H9 (cell line): ENCODE measurements at regions not wholly inside any gene's neighbourhood (a gene's known extent, or its start where the extent isn't known, plus 50 kb on each side); places are given as distances from the start of the nearest gene placed in this dataset.

Source experiments
- DNase-seq: peaks from one replicate; pipeline ENCODE4 v3.0.0-alpha.2; 2017
- H2AFZ ChIP-seq: one replicate; pipeline ENCODE4 v1.6.1; 2013; ENCODE audit warnings: mild to moderate bottlenecking, low read length, control low read depth, moderate library complexity
- H2AK5ac ChIP-seq: 2 replicates; pipeline ENCODE4 v1.6.1; 2013; ENCODE audit warnings: low read length, control low read depth, mixed read lengths; ENCODE audit not compliant: insufficient read length
- H2BK120ac ChIP-seq: one replicate; pipeline ENCODE4 v1.6.1; 2013; ENCODE audit warnings: low read depth, mild to moderate bottlenecking, low read length, control low read depth, inconsistent platforms; ENCODE audit not compliant: poor library complexity, severe bottlenecking
- H2BK12ac ChIP-seq: 2 replicates; pipeline ENCODE4 v1.6.1; 2013; ENCODE audit warnings: low read length, control low read depth, mixed read lengths, low read depth; ENCODE audit not compliant: insufficient read length
- H2BK15ac ChIP-seq: 2 replicates; pipeline ENCODE4 v1.6.1; 2013; ENCODE audit warnings: low read depth, low read length, control low read depth
- H2BK20ac ChIP-seq: one replicate; pipeline ENCODE4 v1.6.1; 2013; ENCODE audit warnings: low read depth, mild to moderate bottlenecking, low read length, control low read depth, inconsistent platforms; ENCODE audit not compliant: poor library complexity, severe bottlenecking
- H2BK5ac ChIP-seq: 2 replicates; pipeline ENCODE4 v1.6.1; 2013; ENCODE audit warnings: low read length, control low read depth, mixed read lengths; ENCODE audit not compliant: insufficient read length
- H3K14ac ChIP-seq: 2 replicates; pipeline ENCODE4 v1.6.1; 2013; ENCODE audit warnings: low read length, control low read depth; ENCODE audit not compliant: insufficient read depth
- H3K18ac ChIP-seq: 2 replicates; pipeline ENCODE4 v1.6.1; 2013; ENCODE audit warnings: low read depth, mild to moderate bottlenecking, mixed read lengths, low read length, control low read depth; ENCODE audit not compliant: insufficient read length
- H3K23ac ChIP-seq: 2 replicates; pipeline ENCODE4 v1.6.1; 2013; ENCODE audit warnings: low read length, control low read depth, mixed read lengths, low read depth; ENCODE audit not compliant: insufficient read length
- H3K23me2 ChIP-seq: 2 replicates; pipeline ENCODE4 v1.6.1; 2013; ENCODE audit warnings: low read depth, mild to moderate bottlenecking, mixed read lengths, low read length, control low read depth; ENCODE audit not compliant: insufficient read length, poor library complexity, severe bottlenecking
- H3K27ac ChIP-seq: 2 replicates; pipeline ENCODE4 v1.5.1; 2013; ENCODE audit warnings: low read length, control low read depth, mixed read lengths, low read depth; ENCODE audit not compliant: insufficient read length
- H3K27me3 ChIP-seq: 2 replicates; pipeline ENCODE4 v1.6.1; 2013; ENCODE audit warnings: low read length, control low read depth, inconsistent platforms; ENCODE audit not compliant: insufficient read depth
- H3K4ac ChIP-seq: 2 replicates; pipeline ENCODE4 v1.6.1; 2013; ENCODE audit warnings: low read depth, mild to moderate bottlenecking, control low read depth, inconsistent platforms, low read length, moderate library complexity
- H3K4me1 ChIP-seq: 2 replicates; pipeline ENCODE4 v1.6.1; 2013; ENCODE audit warnings: low read length, control low read depth, inconsistent platforms; ENCODE audit not compliant: insufficient read depth
- H3K4me2 ChIP-seq: 2 replicates; pipeline ENCODE4 v1.6.1; 2013; ENCODE audit warnings: low read length, control low read depth, mixed read lengths; ENCODE audit not compliant: insufficient read length, insufficient read depth
- H3K56ac ChIP-seq: 2 replicates; pipeline ENCODE4 v1.6.1; 2013; ENCODE audit warnings: low read depth, mild to moderate bottlenecking, mixed read lengths, low read length, control low read depth; ENCODE audit not compliant: insufficient read length
- H3K79me1 ChIP-seq: 2 replicates; pipeline ENCODE4 v1.6.1; 2013; ENCODE audit warnings: low read depth, mild to moderate bottlenecking, moderate library complexity, low read length, control low read depth, inconsistent platforms; ENCODE audit not compliant: insufficient read depth, poor library complexity, severe bottlenecking
- H3K79me2 ChIP-seq: 2 replicates; pipeline ENCODE4 v1.6.1; 2013; ENCODE audit warnings: low read length, control low read depth, inconsistent platforms; ENCODE audit not compliant: insufficient read depth
- H3K9ac ChIP-seq: 2 replicates; pipeline ENCODE4 v1.6.1; 2013; ENCODE audit warnings: low read length, control low read depth, mixed read lengths; ENCODE audit not compliant: insufficient read length; ENCODE audit errors: extremely low read depth
- H3K9me3 ChIP-seq: one replicate; pipeline ENCODE4 v1.6.1; 2013; ENCODE audit warnings: low read depth, low read length, inconsistent platforms; ENCODE audit not compliant: control insufficient read depth
- H3T11ph ChIP-seq: one replicate; pipeline ENCODE4 v1.6.1; 2013; ENCODE audit warnings: mild to moderate bottlenecking, low read length, control low read depth, inconsistent platforms
- H4K20me1 ChIP-seq: one replicate; pipeline ENCODE4 v1.6.1; 2013; ENCODE audit not compliant: control insufficient read depth, insufficient read length, insufficient read depth
- H4K5ac ChIP-seq: 2 replicates; pipeline ENCODE4 v1.6.1; 2013; ENCODE audit warnings: low read depth, mild to moderate bottlenecking, mixed read lengths, low read length, control low read depth; ENCODE audit not compliant: insufficient read length
- H4K8ac ChIP-seq: replicated peaks from 2 replicates; pipeline ENCODE4 v1.6.1; 2013; ENCODE audit warnings: low read length, control low read depth, mixed read lengths, low read depth; ENCODE audit not compliant: insufficient read length
- H4K91ac ChIP-seq: 2 replicates; pipeline ENCODE4 v1.6.1; 2013; ENCODE audit warnings: low read depth, mild to moderate bottlenecking, moderate library complexity, mixed read lengths, low read length, control low read depth; ENCODE audit not compliant: insufficient read length
- H3K27ac Mint-ChIP-seq, 3 experiments: 2 replicates in 2 of 3; 3 replicates in 1 of 3; pipeline ENCODE4 v1.8.0; 2020 to 2021; ENCODE audit warnings: mixed read lengths in 3 of 3, mild to moderate bottlenecking in 1 of 3, moderate library complexity in 1 of 3
- H3K27me3 Mint-ChIP-seq: 2 replicates; pipeline ENCODE4 v1.8.0; 2021; ENCODE audit warnings: low read depth, mild to moderate bottlenecking, moderate library complexity, mixed read lengths
- H3K36me3 Mint-ChIP-seq, 3 experiments: 2 replicates in 2 of 3; 3 replicates in 1 of 3; pipeline ENCODE4 v1.8.0; 2020 to 2021; ENCODE audit warnings: low read depth in 3 of 3, mixed read lengths in 3 of 3; ENCODE audit not compliant: insufficient read depth in 1 of 3
- H3K4me1 Mint-ChIP-seq, 2 experiments: 2 replicates each; pipeline ENCODE4 v1.8.0; 2020; ENCODE audit warnings: mixed read lengths in 2 of 2
- H3K4me3 Mint-ChIP-seq, 2 experiments: 2 replicates in 1 of 2; 3 replicates in 1 of 2; pipeline ENCODE4 v1.8.0; 2020 to 2021; ENCODE audit warnings: mild to moderate bottlenecking in 2 of 2, mixed read lengths in 2 of 2, moderate library complexity in 1 of 2
- H3K9me3 Mint-ChIP-seq, 2 experiments: 2 replicates in 1 of 2; 3 replicates in 1 of 2; pipeline ENCODE4 v1.8.0; 2020; ENCODE audit warnings: mild to moderate bottlenecking in 2 of 2, mixed read lengths in 2 of 2, moderate library complexity in 1 of 2
- WGBS: extraction: QIAGEN DNeasy Blood & Tissue Kit; methylation state at CpG from one replicate; pipeline ENCODE4 v1.1.7; 2013; ENCODE audit warnings: missing lambda C conversion rate, low lambda C conversion rate, mixed read lengths; ENCODE audit not compliant: insufficient read length; ENCODE audit errors: extremely low coverage; 5-methylcytosine and 5-hydroxymethylcytosine counted together
- TF ChIP-seq, protein P1 (sequence below): fragments of 200-600 bp; sonication (generic); conservative IDR thresholded peaks from 3 replicates; pipeline ENCODE4 v1.8.0; 2021; ENCODE audit warnings: antibody characterized with exemption, mild to moderate bottlenecking

DNA sequence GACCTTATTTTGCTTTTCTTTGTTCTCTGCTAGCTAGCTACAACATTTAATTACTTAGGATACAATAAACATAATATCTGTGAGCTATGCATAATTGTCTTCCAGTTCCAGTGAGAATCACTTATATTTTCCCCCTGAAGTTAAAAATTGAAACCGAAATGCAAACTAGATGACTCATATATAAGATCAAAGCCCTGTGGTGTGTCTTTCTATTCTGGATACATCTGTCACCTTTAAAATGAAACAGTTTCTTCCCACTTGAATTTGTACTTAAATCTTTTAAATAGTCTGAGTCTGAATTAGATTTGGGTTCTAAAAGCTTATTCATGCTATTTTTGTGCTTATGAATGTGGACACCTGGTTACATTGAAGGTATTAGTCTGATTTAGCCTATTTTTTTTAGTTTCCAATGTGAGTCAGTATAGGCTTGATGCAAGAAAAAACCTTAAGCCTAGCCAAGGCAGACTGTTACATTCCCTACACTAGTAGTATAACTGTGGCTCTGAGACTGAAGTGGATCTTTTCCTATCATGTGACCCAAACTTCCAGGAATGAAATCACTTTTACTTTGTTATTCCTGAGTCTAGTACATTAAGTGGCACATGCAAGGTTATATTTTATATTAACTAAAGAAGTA, 703.5 kb upstream of the RGMB start:
- Histone ChIP-seq H2BK20ac (no peak overlapping the region), H4K8ac (no peak overlapping the region), H3K79me1 (no peaks in the 10 kb centered on the region), H2BK5ac (no peak overlapping the region), H4K20me1 (no peaks in the 10 kb centered on the region), H3K18ac (no peak overlapping the region), H3K4me2 (no peak overlapping the region), H3T11ph (no peak overlapping the region), H3K4me1 (no peaks in the 10 kb centered on the region), H3K9me3 (no peaks in the 10 kb centered on the region), H3K4ac (no peak overlapping the region), H3K27me3 (no peaks in the 10 kb centered on the region), H3K27ac (no peak overlapping the region), H3K79me2 (no peaks in the 10 kb centered on the region), H4K5ac (no peak overlapping the region), H2AK5ac (no peak overlapping the region), H3K9ac (no peak overlapping the region), H3K14ac (no peak overlapping the region), H4K91ac (no peak overlapping the region), H3K56ac (no peak overlapping the region), H2AFZ (no peak overlapping the region), H2BK15ac (no peak overlapping the region), H2BK120ac (no peak overlapping the region), H3K23ac (no peak overlapping the region), H2BK12ac (no peak overlapping the region), H3K23me2 (no peaks in the 10 kb centered on the region)
- TF ChIP-seq, protein P1, sequence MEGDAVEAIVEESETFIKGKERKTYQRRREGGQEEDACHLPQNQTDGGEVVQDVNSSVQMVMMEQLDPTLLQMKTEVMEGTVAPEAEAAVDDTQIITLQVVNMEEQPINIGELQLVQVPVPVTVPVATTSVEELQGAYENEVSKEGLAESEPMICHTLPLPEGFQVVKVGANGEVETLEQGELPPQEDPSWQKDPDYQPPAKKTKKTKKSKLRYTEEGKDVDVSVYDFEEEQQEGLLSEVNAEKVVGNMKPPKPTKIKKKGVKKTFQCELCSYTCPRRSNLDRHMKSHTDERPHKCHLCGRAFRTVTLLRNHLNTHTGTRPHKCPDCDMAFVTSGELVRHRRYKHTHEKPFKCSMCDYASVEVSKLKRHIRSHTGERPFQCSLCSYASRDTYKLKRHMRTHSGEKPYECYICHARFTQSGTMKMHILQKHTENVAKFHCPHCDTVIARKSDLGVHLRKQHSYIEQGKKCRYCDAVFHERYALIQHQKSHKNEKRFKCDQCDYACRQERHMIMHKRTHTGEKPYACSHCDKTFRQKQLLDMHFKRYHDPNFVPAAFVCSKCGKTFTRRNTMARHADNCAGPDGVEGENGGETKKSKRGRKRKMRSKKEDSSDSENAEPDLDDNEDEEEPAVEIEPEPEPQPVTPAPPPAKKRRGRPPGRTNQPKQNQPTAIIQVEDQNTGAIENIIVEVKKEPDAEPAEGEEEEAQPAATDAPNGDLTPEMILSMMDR = no peak
- H3K4me1 Mint-ChIP-seq = peaks cover 6% of the 10 kb centered on the region in 2 experiments
- H3K27ac Mint-ChIP-seq = no peak overlapping the region
- no peaks in the 10 kb centered on the region for H3K36me3 Mint-ChIP-seq
- no peak overlapping the region for H3K4me3 Mint-ChIP-seq
- WGBS = no CpG with 5 or more reads among the region's 1 CpG
- H3K9me3 Mint-ChIP-seq = no peaks in the 10 kb centered on the region
- H3K27me3 Mint-ChIP-seq = no peaks in the 10 kb centered on the region
- no peak for DNase-seq
